DOHH2 (cell line): ENCODE measurements at regions not wholly inside any gene's neighbourhood (a gene's known extent, or its start where the extent isn't known, plus 50 kb on each side); places are given as distances from the start of the nearest gene placed in this dataset.

Experiments used
- H3F3A ChIP-seq: fragments of 200-600 bp; sonication (generic), shearing (Covaris generic); 2 replicates; pipeline ENCODE4 v1.6.0; 2016; ENCODE audit warnings: antibody characterized with exemption, mild to moderate bottlenecking; ENCODE audit not compliant: control insufficient read depth, insufficient read depth
- H3K27ac ChIP-seq: fragments of 200-600 bp; sonication (generic); 2 replicates; pipeline ENCODE4 v1.5.1; 2014; ENCODE audit warnings: low read depth, mild to moderate bottlenecking, low read length, moderate library complexity
- H3K27me3 ChIP-seq: fragments of 200-600 bp; sonication (generic); 2 replicates; pipeline ENCODE4 v1.6.1; 2014; ENCODE audit warnings: mild to moderate bottlenecking, low read length, mixed read lengths; ENCODE audit not compliant: control insufficient read depth
- H3K36me3 ChIP-seq: fragments of 200-600 bp; sonication (generic); 2 replicates; pipeline ENCODE4 v1.6.1; 2014; ENCODE audit warnings: mild to moderate bottlenecking, low read length, moderate library complexity, mixed read lengths; ENCODE audit not compliant: control insufficient read depth
- H3K4me1 ChIP-seq: fragments of 200-600 bp; sonication (generic); 2 replicates; pipeline ENCODE4 v1.6.1; 2014; ENCODE audit warnings: mild to moderate bottlenecking, low read length, mixed read lengths; ENCODE audit not compliant: control insufficient read depth
- H3K4me2 ChIP-seq: fragments of 200-600 bp; sonication (generic); 2 replicates; pipeline ENCODE4 v1.6.0; 2014; ENCODE audit warnings: mild to moderate bottlenecking, low read length, moderate library complexity
- H3K4me3 ChIP-seq: fragments of 200-600 bp; sonication (generic); 2 replicates; pipeline ENCODE4 v1.5.1; 2014; ENCODE audit warnings: mild to moderate bottlenecking, low read length, mixed read lengths
- H3K79me2 ChIP-seq: fragments of 200-600 bp; sonication (generic); 2 replicates; pipeline ENCODE4 v1.6.1; 2014; ENCODE audit warnings: mild to moderate bottlenecking, low read length, mixed read lengths; ENCODE audit not compliant: control insufficient read depth
- H3K9me2 ChIP-seq: fragments of 200-600 bp; sonication (generic); replicated peaks from 2 replicates; pipeline ENCODE4 v1.6.1; 2014; ENCODE audit warnings: mild to moderate bottlenecking, low read length, mixed read lengths; ENCODE audit not compliant: control insufficient read depth
- H3K9me3 ChIP-seq: fragments of 200-600 bp; sonication (generic); 2 replicates; pipeline ENCODE4 v1.6.1; 2014; ENCODE audit warnings: antibody characterized with exemption, low read length, mixed read lengths; ENCODE audit not compliant: control insufficient read depth, insufficient read depth
- H4K20me1 ChIP-seq: fragments of 200-600 bp; sonication (generic); 2 replicates; pipeline ENCODE4 v1.6.0; 2014; ENCODE audit warnings: low read depth, mild to moderate bottlenecking, antibody characterized with exemption, low read length, moderate library complexity; ENCODE audit not compliant: control insufficient read depth, insufficient read depth
- CTCF ChIP-seq: fragments of 200-600 bp; sonication (generic); IDR thresholded peaks from one replicate; pipeline ENCODE4 v1.5.1; 2014; ENCODE audit warnings: antibody characterized with exemption, mild to moderate bottlenecking, low read depth, low read length; ENCODE audit not compliant: poor library complexity, severe bottlenecking
- EZH2phosphoT487 ChIP-seq: fragments of 200-600 bp; sonication (generic); IDR thresholded peaks from 2 replicates; pipeline ENCODE4 v1.6.1; 2017; ENCODE audit warnings: borderline replicate concordance, mild to moderate bottlenecking, antibody characterized with exemption, low read length, moderate library complexity, mixed read lengths

- H3K27me3 ChIP-seq = peaks cover 24% of the 10 kb centered on the region
- no peak for TF ChIP-seq CTCF
- no peak for TF ChIP-seq EZH2phosphoT487
- H3K4me2 ChIP-seq = no peak overlapping the region
- no peaks in the 10 kb centered on the region for H3K79me2 ChIP-seq
- no peak overlapping the region for H3K4me3 ChIP-seq
- H3K9me2 ChIP-seq = no peaks in the 10 kb centered on the region
- H4K20me1 ChIP-seq = no peaks in the 10 kb centered on the region
- H3K4me1 ChIP-seq = no peaks in the 10 kb centered on the region
- no peak overlapping the region for H3K27ac ChIP-seq
- no peaks in the 10 kb centered on the region for H3K36me3 ChIP-seq
- H3K9me3 ChIP-seq = no peaks in the 10 kb centered on the region
- no peaks in the 10 kb centered on the region for H3F3A ChIP-seq
These were observed 169.3 kb upstream of the NFE2L3 start for GRCh38 chr7:25982684-25983083.

GRCh38 chr7:25985196-25985595, 166.8 kb upstream of the NFE2L3 start:
- no peaks in the 10 kb centered on the region for H3K9me2 ChIP-seq
- no peak for TF ChIP-seq CTCF
- TF ChIP-seq EZH2phosphoT487 = no peak

GRCh38 chr7:25988640-25989039, 163.4 kb upstream of the NFE2L3 start:
- Histone ChIP-seq H3K27ac (no peak overlapping the region), H3K79me2 (no peaks in the 10 kb centered on the region)
- no peak for TF ChIP-seq CTCF
- no peak for TF ChIP-seq EZH2phosphoT487

More at GRCh38 chr7:25985196-25985595, 166.8 kb upstream of the NFE2L3 start:
- no peaks in the 10 kb centered on the region for H3F3A ChIP-seq
- H3K4me1 ChIP-seq = no peaks in the 10 kb centered on the region
- H3K9me3 ChIP-seq = no peaks in the 10 kb centered on the region
- no peaks in the 10 kb centered on the region for H3K36me3 ChIP-seq
- no peaks in the 10 kb centered on the region for H4K20me1 ChIP-seq
- no peaks in the 10 kb centered on the region for H3K79me2 ChIP-seq
- no peak overlapping the region for H3K4me2 ChIP-seq
- no peak overlapping the region for H3K4me3 ChIP-seq
- no peak overlapping the region for H3K27ac ChIP-seq
- H3K27me3 ChIP-seq = peaks cover 36% of the 10 kb centered on the region; the same call in 1 of the 2 replicates

More at GRCh38 chr7:25988640-25989039, 163.4 kb upstream of the NFE2L3 start:
- Histone ChIP-seq H3K4me1 (no peaks in the 10 kb centered on the region), H3K9me3 (no peaks in the 10 kb centered on the region), H3K27me3 (peaks cover 41% of the 10 kb centered on the region), H3K4me3 (no peak overlapping the region), H3K36me3 (no peaks in the 10 kb centered on the region), H3K9me2 (no peaks in the 10 kb centered on the region), H4K20me1 (no peaks in the 10 kb centered on the region), H3K4me2 (no peak overlapping the region), H3F3A (no peaks in the 10 kb centered on the region)
